GM21723 (cell line): ENCODE measurements at regions not wholly inside any gene's neighbourhood (a gene's known extent, or its start where the extent isn't known, plus 50 kb on each side); places are given as distances from the start of the nearest gene placed in this dataset.

ENCODE experiments used
- ATAC-seq: cut with Tn5 transposase; IDR thresholded peaks from one replicate; pipeline ENCODE4 v1.9.1; 2021; ENCODE audit warnings: mild to moderate bottlenecking, moderate library complexity; ENCODE audit not compliant: unreplicated experiment

DNA sequence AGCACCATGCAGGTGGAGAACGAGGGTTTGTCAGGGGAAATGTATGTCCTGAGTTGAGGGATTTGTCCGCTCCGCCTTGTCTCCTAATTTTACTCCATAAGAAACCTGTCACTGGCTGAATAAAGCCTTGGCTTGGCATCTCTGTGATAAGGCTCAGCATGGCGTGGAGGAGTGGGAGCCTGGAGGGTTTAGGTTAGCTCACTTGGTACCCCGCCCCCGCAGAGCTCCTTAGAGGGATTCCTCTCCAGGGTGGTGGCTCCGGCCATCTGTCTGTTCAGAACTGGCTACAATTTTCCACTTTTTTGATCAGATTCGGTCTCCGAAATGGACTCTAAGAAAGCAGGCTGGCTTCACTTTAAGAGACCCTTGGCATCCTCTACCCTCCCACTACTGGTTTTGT lies 192.2 kb upstream of the SYNDIG1 start:
- no peak for ATAC-seq

DNA sequence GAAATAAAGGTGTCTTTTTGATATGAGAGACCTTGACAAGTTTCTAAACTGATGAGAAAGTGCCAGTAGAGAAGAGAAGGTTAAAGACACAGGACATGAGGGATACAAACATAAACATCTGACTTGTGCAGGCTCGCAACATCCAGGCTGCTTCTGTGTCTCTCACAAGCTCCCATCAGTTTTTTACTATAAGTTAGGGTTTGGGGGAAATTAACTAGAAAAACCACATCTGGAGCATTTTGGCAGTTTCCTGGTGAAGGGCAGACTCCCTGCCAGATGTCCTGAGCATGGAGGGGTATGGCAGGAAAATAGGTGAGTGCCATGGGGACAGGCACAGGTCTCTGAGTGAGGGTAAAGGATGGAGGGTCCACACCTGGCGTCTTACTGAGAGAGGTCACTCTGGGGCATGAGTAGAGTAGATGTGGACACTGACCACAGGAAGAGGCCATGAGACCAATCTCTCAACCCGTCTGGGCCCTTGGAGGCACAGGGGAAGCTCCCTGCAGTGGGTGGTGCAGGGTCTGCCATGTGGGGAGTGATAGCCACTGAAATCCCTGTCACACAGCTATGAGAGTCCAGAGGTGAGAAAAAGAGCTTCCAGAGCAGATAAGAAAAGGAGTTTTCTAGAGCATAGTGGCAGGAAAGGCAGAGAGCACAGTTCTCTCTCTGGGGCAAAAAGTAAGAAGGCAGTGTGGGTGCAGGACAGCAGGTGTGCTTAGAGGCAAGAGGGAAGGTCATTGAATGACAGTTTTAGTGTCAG lies 193.3 kb upstream of the SYNDIG1 start:
- ATAC-seq, result no peak

DNA sequence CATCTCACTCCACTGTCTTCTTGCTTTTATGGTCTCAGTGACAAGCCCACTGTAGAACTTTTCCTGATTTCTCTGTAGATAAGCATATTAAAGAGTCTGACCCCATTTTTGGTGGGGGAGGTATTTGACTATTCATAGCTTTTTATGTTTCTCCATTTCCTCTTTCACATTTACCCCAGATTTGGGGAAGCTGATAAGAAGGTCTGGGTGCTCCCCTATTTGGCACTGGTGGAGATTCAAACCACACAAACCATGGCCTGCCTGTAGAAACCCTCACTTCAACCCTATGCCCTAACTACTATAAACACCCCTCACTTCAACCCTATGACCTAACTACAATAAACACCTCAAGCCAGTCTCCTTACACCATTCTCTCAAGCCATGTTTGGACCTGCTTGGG lies 196.2 kb upstream of the SYNDIG1 start:
- ATAC-seq, result no peak

DNA sequence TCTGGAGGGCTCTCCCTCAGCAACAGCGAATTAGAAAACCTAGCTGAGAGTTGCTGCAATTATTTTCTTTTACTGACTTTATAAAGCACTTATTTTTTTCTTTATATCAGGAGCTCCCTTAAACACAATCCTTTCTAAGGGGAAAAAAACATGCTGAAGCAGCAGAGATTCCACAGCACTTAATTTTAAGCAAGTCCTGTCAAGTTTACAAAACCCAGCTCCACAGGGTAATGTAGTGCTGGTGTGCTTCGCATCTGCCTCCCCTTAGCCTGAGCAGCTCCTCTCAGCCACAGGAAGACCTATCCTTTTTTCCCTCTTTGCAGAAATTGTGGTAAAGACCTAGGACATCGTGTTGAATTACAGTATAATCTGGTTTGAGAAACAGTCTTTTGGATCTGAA lies 208.1 kb upstream of the SYNDIG1 start:
- ATAC-seq, result no peak

DNA sequence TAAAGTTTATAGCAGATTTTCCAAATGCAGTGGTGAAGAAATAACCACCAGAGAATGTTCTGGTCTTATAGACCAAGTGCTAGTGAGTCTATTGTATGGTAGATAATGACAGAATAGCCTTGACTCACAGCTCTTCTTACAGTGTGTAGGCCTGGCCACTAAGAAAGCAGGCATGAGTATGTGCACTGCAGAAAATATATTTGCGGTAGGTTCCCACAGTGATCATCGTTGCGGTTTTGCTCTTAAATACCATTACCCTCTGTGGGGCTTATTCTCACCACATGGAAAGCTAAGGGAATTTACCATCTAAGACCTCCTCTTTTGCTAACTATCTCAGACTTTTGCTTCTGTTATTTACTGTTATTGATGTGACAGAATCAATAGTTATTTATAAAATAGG lies 212.3 kb upstream of the SYNDIG1 start:
- ATAC-seq, result no peak

DNA sequence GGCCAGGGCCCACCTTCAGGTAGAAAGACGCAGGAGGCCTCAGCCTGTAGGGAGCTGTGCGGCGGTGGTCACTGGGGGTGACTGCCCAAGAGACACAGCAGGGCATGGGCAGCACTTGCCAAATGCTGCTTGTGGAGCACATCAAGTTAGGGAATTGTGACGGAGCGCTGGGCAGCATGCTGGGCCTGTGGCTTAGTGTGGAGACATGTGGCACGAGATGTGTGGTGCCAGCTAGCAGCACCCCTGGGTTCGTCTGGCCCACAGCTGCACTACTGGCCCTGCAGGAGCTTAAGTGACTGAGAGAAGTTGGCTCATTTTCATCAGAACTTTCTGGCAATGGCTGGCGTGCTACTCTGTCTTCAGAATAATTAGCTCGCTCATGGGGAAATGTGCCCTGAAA lies 213.1 kb upstream of the SYNDIG1 start:
- ATAC-seq, result no peak

DNA sequence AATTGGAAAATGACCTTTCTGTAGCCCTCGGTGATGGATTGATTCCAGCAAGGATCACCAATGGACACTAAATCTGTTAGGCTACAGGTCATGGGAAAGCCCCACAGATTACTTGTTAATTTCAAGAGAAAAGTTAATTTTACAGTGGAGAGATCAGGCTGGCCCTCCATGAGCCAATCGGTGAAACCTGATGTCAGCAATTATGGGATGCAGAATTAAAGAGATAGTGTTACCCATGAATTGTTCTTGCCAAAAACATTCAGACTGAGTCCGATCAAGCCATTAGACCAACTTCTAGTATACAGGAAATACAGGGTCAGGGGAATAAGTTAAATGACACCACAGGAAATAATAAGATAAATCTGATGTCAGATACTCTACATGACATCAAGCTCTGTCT lies 214.9 kb upstream of the SYNDIG1 start:
- no peak for ATAC-seq

DNA sequence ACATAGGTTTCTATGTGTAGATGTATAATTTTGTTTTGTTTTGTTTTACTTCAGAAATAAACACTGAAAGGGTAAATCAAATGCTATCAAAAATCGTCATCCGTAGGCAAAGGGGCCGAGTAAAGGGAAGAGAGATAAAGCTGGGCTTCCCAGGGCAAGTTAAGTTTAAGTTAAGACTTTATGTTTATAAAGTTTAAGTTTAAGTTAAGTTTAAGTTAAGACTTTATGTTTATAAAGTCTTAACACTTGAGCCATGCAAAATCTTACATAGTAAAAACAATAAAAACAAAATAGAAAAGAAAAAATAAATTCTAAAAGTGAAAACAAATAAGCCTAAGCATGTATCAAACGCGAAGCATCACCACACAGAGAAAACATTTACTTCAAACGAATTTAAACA lies 216.1 kb upstream of the SYNDIG1 start:
- no peak for ATAC-seq

DNA sequence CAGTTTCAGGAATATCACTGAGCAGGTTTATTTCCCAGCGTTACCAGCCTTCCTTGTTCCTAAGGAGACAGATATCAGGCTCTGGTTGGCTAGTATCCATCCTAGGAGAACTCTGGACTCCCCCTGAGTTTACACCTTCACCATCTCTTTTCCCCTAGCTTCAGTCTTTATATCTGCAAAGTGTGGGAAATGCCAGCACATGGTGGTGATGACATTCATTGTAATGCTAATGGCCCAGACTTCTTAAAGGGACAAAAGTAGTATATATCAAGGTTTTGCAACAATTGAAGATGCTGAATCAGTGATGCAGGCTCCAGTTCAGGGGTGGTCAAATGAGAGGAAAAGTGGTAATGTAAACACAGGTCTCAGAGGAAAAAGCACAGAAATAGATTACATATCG lies 224.3 kb upstream of the SYNDIG1 start:
- no peak for ATAC-seq

DNA sequence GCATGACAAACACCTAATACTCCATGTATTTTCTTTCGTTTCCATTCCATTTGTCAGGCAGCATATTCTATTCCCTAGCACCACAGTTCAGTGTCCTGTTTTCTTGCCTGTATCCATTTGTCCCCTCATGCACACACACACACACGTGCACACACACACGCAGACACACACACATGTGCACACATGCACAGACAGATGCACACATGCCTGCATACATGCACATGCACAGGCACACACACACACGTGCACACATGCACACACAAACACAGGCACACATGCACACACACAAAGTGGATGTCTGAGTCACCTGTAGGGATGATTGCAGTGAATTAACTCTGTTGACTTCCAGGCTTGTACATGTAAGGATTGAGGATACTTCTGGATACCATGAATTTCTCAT lies 226.7 kb upstream of the SYNDIG1 start:
- ATAC-seq, result no peak

DNA sequence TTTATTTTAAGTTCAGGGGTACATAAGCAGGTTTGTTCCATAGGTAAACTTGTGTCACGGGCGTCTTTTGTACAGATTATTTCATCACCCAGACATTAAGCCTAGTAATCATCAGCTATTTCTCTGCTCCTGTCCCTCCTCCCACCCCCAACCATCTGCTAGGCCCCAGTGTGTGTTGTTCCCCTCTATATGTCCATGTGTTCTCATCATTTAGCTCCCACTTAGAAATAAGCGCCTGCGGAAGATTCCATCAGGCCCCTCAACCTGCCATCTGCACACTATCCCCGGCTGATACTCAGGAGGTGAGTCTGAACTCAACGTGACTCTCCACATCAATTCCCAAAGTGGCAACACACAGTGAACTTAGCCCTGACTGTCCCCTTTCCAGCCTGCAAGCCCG lies 228.0 kb upstream of the SYNDIG1 start:
- ATAC-seq, result no peak

DNA sequence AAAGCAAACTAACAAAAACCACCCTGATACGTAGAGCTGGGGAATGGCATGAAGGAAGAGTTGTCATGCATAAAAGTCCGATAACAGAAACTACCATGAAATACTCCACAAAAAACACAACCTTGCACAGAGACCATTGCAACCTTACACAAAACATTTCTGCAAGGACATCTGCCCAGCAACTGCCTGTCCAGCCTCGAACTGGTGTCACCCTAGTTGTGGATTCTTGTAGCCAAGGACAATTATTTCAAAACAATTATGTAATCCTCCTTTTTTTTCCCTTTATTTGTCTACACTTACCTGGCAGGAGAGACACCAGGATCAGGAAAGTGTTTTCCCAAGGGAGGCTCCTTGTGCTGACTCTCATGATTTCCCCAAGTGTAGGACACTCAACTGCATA lies 232.5 kb upstream of the SYNDIG1 start:
- no peak for ATAC-seq

DNA sequence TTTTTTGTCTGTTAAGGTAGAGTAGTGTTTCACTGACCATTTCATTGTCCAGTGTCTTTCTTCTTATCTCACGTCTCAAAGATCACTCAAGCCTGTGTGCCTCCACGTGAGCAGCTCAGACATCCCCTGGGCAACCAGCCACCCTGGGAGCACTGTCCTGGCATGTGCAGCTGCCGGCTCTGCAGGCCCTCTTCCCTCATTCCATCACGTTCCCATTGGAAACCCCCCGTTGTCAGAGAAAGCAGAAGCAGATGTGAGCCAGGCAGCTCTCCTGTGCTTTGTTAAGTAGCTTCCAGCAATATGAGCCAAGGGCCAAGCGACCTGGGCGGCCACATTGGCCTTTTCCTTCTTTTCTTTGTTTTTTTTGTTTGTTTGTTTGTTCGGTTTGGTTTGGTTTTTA lies 233.2 kb upstream of the SYNDIG1 start:
- ATAC-seq, result no peak

DNA sequence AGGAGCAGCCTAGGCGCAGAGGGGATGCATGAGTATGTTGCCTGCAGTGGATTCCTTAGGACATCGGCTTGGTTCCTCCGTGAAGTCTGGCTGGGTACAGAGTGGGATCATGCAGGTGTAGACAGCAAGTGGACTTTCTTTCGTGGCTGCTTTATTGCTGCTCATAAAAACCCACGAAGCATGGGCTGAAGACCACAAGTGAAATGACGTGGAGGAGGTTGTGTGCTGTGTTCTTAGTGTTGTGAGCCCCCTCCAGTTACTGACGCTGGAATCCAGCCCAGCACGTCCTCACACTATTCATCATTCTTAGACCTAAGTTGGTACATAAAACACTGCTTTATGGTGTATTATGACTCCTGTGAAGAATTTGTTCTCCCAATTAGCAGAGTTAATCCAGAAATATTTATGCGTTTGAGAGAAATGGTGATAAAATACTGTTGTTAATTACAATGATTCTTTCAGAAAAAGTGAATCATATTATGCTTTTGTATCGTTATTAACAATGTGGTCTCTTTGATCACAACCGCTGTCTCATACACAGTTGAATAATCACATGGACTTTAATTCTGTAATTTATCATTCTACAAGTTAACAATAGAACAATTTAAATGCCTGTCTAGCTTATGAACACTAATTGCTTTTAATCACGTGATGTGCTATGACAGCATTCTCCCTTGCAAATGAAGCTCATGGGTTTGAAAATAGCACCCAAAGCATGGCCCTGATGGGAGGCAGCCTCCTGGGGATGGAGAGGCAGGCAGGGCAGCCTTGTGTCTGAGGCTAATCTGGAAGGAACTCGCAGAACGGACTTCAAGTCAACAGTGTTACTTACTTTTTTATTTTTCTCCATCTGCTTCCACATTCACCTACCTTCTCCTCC lies 233.9 kb upstream of the SYNDIG1 start:
- no peak for ATAC-seq

DNA sequence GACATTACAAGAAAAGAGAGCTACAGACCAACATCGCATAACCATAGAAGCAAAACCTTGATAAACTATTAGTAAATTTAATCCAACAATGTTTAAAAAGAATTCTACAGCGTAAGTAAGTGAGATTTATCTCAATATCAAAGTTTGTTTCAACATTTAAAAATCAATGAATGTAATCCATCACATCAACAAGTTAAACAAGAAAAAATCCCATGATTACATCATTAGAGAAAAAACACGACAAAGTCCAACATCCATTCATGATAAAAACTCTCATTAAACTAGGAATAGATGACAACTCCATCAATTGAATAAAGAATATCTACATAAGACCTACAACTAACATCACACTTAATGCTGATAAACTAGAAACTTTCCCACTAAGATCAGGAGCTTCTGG lies 239.0 kb upstream of the GGTLC1 start:
- no peak for ATAC-seq

DNA sequence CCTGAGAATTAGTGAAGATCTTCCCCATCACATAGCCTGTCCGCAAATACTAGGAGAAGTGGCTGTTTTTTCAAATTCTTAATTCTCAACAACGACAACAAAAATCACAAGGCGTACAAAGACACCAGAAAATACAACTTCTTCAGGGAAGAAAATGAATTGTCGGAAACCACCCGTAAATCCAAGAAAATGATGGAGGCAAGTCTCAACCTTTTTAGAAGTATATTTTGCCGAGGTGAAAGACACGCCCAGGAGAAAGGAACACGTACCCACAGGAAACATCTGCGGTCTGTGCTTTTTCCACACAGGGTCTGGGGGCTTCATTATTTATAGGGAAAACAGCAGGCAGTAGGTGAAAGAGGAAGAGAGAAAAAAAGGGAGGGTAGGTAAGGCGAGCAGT lies 223.9 kb upstream of the GGTLC1 start:
- ATAC-seq, result no peak

DNA sequence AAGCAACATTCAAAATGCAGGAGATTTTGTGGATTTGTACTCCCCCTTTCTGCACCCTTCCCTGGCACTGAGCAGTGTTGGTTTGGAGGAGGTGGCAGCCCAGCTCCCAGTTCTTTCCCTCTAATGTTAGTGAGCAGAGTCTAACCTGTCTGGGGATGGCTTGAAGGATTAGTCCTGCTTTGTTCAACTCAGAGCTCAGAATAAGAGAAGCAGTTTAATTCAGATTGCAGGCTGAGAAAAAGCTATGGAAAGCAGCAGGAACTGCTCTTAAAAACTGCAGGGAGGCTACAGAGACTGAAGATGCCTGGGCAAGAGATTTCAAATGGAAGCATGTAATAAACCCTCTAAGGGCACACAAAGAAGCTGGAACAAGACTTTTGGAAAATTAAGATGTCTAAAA lies 223.4 kb upstream of the GGTLC1 start:
- ATAC-seq, result no peak

DNA sequence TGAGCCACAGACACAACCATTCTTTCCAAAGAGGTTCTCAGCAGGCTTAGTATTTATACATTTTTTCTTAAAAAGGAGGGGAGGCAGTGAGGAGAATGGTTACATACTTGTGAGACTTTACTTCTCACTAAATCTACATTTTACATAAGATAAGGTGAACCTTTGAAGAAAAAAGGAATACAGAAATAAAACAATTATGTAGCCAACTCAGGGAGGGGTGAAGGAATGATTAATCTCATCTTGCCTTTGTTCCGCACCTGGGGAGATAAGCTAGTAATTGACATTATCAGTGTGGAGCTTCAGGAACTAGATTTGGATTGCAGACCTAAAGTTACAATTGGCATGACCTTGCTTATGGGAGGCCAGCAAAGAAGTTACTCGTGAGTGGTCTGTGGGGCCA lies 221.8 kb upstream of the GGTLC1 start:
- no peak for ATAC-seq

DNA sequence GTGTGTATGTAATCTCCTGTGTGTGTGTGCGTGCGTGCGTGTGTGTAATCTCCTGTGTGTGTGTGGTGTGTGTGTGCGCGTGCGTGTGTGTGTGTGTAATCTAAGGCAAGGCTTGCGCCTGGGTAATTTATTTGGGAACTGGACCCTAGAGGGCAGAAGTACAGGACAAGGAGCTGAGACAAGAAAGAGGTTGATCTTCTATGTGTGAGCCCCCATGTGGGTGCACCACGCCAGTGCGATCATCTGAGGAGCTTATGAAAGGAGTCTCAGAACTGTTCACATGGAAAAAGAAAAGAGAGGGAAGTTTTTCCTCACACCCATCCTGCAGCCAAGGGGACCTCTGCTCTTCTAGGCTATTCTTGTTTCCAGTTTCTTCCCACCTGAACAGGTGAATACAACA lies 220.1 kb upstream of the GGTLC1 start:
- ATAC-seq, result no peak

DNA sequence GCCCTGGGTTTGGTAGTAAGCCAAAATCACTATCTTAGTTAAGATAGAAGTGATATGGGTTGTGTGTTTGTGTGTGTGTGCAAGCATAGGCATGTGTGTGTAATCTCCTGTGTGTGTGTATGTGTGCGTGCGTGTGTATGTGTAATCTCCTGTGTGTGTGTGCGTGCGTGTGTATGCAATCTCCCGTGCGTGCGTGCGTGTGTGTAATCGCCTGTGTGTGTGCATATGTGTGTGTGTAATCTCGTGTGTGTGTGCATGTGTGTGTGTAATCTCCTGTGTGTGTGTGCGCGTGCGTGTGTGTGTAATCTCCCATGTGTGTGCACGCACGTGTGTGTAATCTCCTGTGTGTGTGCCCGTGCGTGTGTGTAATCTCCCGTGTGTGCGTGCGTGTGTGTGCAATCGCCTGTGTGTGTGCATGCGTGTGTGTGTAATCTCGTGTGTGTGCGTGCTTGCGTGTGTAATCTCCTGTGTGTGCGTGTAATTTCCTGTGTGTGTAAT lies 219.3 kb upstream of the GGTLC1 start:
- no peak for ATAC-seq

DNA sequence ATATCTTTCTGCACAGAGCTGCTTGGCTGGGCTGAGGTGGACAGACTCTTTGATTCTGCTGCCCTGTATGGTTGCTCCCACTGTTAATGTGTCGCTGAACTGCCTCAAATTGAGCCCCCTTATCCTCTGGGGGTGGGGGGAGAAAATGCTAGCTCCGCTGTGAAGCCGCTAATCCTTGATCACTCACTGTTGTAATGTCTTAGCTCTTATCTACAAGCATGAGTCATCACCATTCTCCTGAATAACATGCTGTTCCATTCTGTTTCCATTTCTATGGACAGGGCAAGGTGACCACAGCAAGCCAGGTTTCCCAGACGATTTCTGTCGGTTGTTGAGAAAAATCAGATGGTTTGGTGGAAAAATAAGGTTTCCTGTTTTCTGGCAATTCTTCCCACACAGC lies 218.4 kb upstream of the GGTLC1 start:
- no peak for ATAC-seq

DNA sequence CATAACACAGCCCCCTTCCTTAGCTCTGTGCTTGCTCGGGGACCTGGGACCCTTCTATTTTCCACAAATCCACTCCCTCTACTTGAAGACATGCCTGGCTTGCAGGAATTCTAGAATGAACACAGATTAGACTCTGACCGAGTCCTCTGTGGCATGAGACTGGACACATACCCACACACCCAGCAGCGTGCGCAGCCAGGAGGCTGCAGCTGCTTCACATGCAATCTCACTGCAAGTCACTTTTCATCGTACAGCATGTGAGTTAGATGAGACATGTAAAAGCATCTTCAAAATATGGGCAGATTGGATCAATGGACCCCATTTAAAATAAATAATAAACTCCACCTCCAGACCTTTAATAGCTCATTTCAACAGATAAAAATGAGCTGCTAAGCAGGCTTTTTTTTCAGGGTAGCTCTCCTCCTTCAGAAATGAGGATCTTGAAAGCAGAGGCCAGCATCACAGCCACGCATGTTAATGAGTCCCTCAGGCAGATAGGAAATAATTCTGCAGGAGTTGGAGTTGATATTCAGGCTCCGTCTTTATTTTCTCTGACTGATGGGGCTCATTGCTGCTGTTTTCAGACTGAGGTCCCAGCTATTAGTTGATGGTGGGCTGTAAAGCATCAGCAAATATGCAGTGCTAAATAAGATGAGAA lies 215.1 kb upstream of the GGTLC1 start:
- ATAC-seq, result no peak
